ENCODE measurements at regions not wholly inside any gene's neighbourhood (a gene's known extent, or its start where the extent isn't known, plus 50 kb on each side); places are given as distances from the start of the nearest gene placed in this dataset.

- TF ChIP-seq PATZ1 (CRISPR knock-in tag; IDR thresholded peaks at IDR 0.05; ENCODE audit: borderline replicate concordance): no peak
- TF ChIP-seq TSHZ2 (CRISPR knock-in tag; IDR thresholded peaks at IDR 0.05): no peak
- TF ChIP-seq, protein P1, sequence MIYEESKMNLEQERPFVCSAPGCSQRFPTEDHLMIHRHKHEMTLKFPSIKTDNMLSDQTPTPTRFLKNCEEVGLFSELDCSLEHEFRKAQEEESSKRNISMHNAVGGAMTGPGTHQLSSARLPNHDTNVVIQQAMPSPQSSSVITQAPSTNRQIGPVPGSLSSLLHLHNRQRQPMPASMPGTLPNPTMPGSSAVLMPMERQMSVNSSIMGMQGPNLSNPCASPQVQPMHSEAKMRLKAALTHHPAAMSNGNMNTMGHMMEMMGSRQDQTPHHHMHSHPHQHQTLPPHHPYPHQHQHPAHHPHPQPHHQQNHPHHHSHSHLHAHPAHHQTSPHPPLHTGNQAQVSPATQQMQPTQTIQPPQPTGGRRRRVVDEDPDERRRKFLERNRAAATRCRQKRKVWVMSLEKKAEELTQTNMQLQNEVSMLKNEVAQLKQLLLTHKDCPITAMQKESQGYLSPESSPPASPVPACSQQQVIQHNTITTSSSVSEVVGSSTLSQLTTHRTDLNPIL (CRISPR knock-in tag; IDR thresholded peaks at IDR 0.05; ENCODE audit: low read depth): no peak
- no peak for TF ChIP-seq GLIS3 (CRISPR knock-in tag; IDR thresholded peaks at IDR 0.05)
- no peak for TF ChIP-seq PPARA (CRISPR knock-in tag; IDR thresholded peaks at IDR 0.05; ENCODE audit: borderline replicate concordance)
- TF ChIP-seq ZFP3 (CRISPR knock-in tag; IDR thresholded peaks at IDR 0.05): no peak
- no peak for TF ChIP-seq ISL1 (CRISPR knock-in tag; IDR thresholded peaks at IDR 0.05)
- no peak for TF ChIP-seq ARNTL (CRISPR knock-in tag; IDR thresholded peaks at IDR 0.05; ENCODE audit: borderline replicate concordance, low read depth)
- no peak for TF ChIP-seq ZFP30 (CRISPR knock-in tag; IDR thresholded peaks at IDR 0.05)
- TF ChIP-seq RARB (CRISPR knock-in tag; IDR thresholded peaks at IDR 0.05): no peak
These were observed 610.2 kb downstream of the ZNF385D start for GRCh38 chr3:21140785-21141184.

All from SK-N-SH treated with all-trans-retinoic acid at 6 μM for 48 hours (cell line).